Activated T-cell treated with anti-CD3 and anti-CD28 coated beads, Interleukin-2, amount 50 U/mL, for 72 hours (primary cell): ENCODE measurements at regions not wholly inside any gene's neighbourhood (a gene's known extent, or its start where the extent isn't known, plus 50 kb on each side); places are given as distances from the start of the nearest gene placed in this dataset.
"Not testable (repeated sequence)": the region's sequence is repeated elsewhere in the genome, so short reads cannot be mapped to it uniquely, and the experiment has no call there.

ENCODE experiments used
- ATAC-seq, 2 donors: fragments of 150-1000 bp; cut with Tn5 transposase; replicated peaks in 1 of 2; 2 replicates each; pipeline ENCODE4 v1.10.0; 2021; ENCODE audit warnings: moderate library complexity in 2 of 2, mild to moderate bottlenecking in 1 of 2
- DNase-seq, 2 donors: peaks; one replicate each; pipeline ENCODE4 v3.0.0; 2021 to 2022; ENCODE audit warnings: mixed read lengths in 1 of 2
- H3K27ac Mint-ChIP-seq: one replicate; pipeline ENCODE4 v1.8.0; 2022; ENCODE audit warnings: mild to moderate bottlenecking, moderate library complexity, mixed read lengths
- H3K27me3 Mint-ChIP-seq: one replicate; pipeline ENCODE4 v1.8.0; 2022; ENCODE audit warnings: low read depth, mixed read lengths
- H3K36me3 Mint-ChIP-seq, 2 donors: one replicate each; pipeline ENCODE4 v1.8.0; 2022; ENCODE audit warnings: mixed read lengths in 2 of 2, mild to moderate bottlenecking in 1 of 2; ENCODE audit not compliant: insufficient read depth in 2 of 2
- H3K4me1 Mint-ChIP-seq: one replicate; pipeline ENCODE4 v1.8.0; 2022; ENCODE audit warnings: low read depth, mixed read lengths
- H3K4me3 Mint-ChIP-seq, 2 donors: one replicate each; pipeline ENCODE4 v1.8.0; 2022; ENCODE audit warnings: mild to moderate bottlenecking in 2 of 2, mixed read lengths in 2 of 2, moderate library complexity in 2 of 2
- H3K9me3 Mint-ChIP-seq, 2 donors: one replicate each; pipeline ENCODE4 v1.8.0; 2022; ENCODE audit warnings: mixed read lengths in 2 of 2

- H3K9me3 Mint-ChIP-seq = no peaks in the 10 kb centered on the region
- H3K4me1 Mint-ChIP-seq = no peaks in the 10 kb centered on the region
- no peak overlapping the region for H3K4me3 Mint-ChIP-seq
- no peaks in the 10 kb centered on the region for H3K27me3 Mint-ChIP-seq
- no peak overlapping the region for H3K27ac Mint-ChIP-seq
- no peak for ATAC-seq
- no peaks in the 10 kb centered on the region for H3K36me3 Mint-ChIP-seq
- DNase-seq = peak; percentile 5 to 6
These were observed 236.3 kb downstream of the MEX3B start for GRCh38 chr15:81809543-81809942.

- H3K4me3 Mint-ChIP-seq = no peak overlapping the region
- ATAC-seq = no peak
- no peaks in the 10 kb centered on the region for H3K9me3 Mint-ChIP-seq
These were observed 238.0 kb downstream of the MEX3B start for GRCh38 chr15:81807806-81808205.

GRCh38 chr15:81807186-81807585 is 238.6 kb downstream of the MEX3B start:
- ATAC-seq (no peak), DNase-seq (no peak)
- no peaks in the 10 kb centered on the region for H3K27me3 Mint-ChIP-seq
- H3K9me3 Mint-ChIP-seq = no peaks in the 10 kb centered on the region
- no peak overlapping the region for H3K27ac Mint-ChIP-seq
- no peaks in the 10 kb centered on the region for H3K36me3 Mint-ChIP-seq
- H3K4me3 Mint-ChIP-seq = no peak overlapping the region
- no peaks in the 10 kb centered on the region for H3K4me1 Mint-ChIP-seq

More at GRCh38 chr15:81807806-81808205, 238.0 kb downstream of the MEX3B start:
- Mint-ChIP-seq H3K4me1 (no peaks in the 10 kb centered on the region), H3K36me3 (no peaks in the 10 kb centered on the region), H3K27me3 (no peaks in the 10 kb centered on the region), H3K27ac (no peak overlapping the region)
- DNase-seq = no peak

- Mint-ChIP-seq H3K27me3 (no peaks in the 10 kb centered on the region), H3K36me3 (no peaks in the 10 kb centered on the region), H3K9me3 (no peaks in the 10 kb centered on the region), H3K4me3 (no peak overlapping the region), H3K4me1 (no peaks in the 10 kb centered on the region), H3K27ac (no peak overlapping the region)
- DNase-seq (no peak), ATAC-seq (no peak)
These were observed 249.9 kb downstream of the MEX3B start for GRCh38 chr15:81795899-81796298.

- ATAC-seq (no peak), DNase-seq (no peak)
- Mint-ChIP-seq H3K27me3 (peaks cover 7% of the 10 kb centered on the region), H3K4me3 (no peak overlapping the region), H3K27ac (no peak overlapping the region), H3K9me3 (no peaks in the 10 kb centered on the region), H3K36me3 (no peaks in the 10 kb centered on the region), H3K4me1 (no peaks in the 10 kb centered on the region)
These were observed 253.2 kb downstream of the MEX3B start for GRCh38 chr15:81792646-81793045.

- DNase-seq, H3K36me3 Mint-ChIP-seq, H3K4me1 Mint-ChIP-seq, ATAC-seq, H3K9me3 Mint-ChIP-seq, H3K27ac Mint-ChIP-seq, H3K4me3 Mint-ChIP-seq: not testable (repeated sequence)
- peaks cover 11% of the 10 kb centered on the region for H3K27me3 Mint-ChIP-seq
These were observed 254.5 kb downstream of the MEX3B start for GRCh38 chr15:81791322-81791721.

GRCh38 chr15:81789403-81789802 is 256.4 kb downstream of the MEX3B start:
- Mint-ChIP-seq H3K4me1 (no peaks in the 10 kb centered on the region), H3K36me3 (no peaks in the 10 kb centered on the region), H3K27me3 (peaks cover 15% of the 10 kb centered on the region), H3K4me3 (no peak overlapping the region), H3K9me3 (no peaks in the 10 kb centered on the region), H3K27ac (no peak overlapping the region)
- no peak for DNase-seq
- ATAC-seq = no peak

- DNase-seq = no peak
- Mint-ChIP-seq H3K4me1 (no peaks in the 10 kb centered on the region), H3K9me3 (no peaks in the 10 kb centered on the region)
These were observed 259.0 kb downstream of the MEX3B start for GRCh38 chr15:81786776-81787175.

GRCh38 chr15:81785679-81786078 is 260.1 kb downstream of the MEX3B start:
- ATAC-seq (no peak), DNase-seq (no peak)
- no peak overlapping the region for H3K4me3 Mint-ChIP-seq
- peaks cover 15% of the 10 kb centered on the region for H3K27me3 Mint-ChIP-seq
- no peak overlapping the region for H3K27ac Mint-ChIP-seq
- no peaks in the 10 kb centered on the region for H3K36me3 Mint-ChIP-seq
- no peaks in the 10 kb centered on the region for H3K9me3 Mint-ChIP-seq
- H3K4me1 Mint-ChIP-seq = no peaks in the 10 kb centered on the region

More at GRCh38 chr15:81786776-81787175, 259.0 kb downstream of the MEX3B start:
- Mint-ChIP-seq H3K4me3 (no peak overlapping the region), H3K36me3 (no peaks in the 10 kb centered on the region), H3K27me3 (peaks cover 15% of the 10 kb centered on the region), H3K27ac (no peak overlapping the region)
- ATAC-seq = no peak

- H3K27me3 Mint-ChIP-seq = peaks cover 15% of the 10 kb centered on the region
- no peaks in the 10 kb centered on the region for H3K36me3 Mint-ChIP-seq
- ATAC-seq (no peak), DNase-seq (no peak)
- H3K4me1 Mint-ChIP-seq = no peaks in the 10 kb centered on the region
- H3K4me3 Mint-ChIP-seq = no peak overlapping the region
- no peak overlapping the region for H3K27ac Mint-ChIP-seq
- H3K9me3 Mint-ChIP-seq = no peaks in the 10 kb centered on the region
These were observed 260.6 kb downstream of the MEX3B start for GRCh38 chr15:81785181-81785580.

- Mint-ChIP-seq H3K4me3 (no peak overlapping the region), H3K36me3 (no peaks in the 10 kb centered on the region)
These were observed 261.1 kb downstream of the MEX3B start for GRCh38 chr15:81784751-81785150.

GRCh38 chr15:81783586-81783985 is 262.2 kb downstream of the MEX3B start:
- Mint-ChIP-seq H3K4me1 (no peaks in the 10 kb centered on the region), H3K9me3 (no peaks in the 10 kb centered on the region), H3K4me3 (no peak overlapping the region), H3K27ac (no peak overlapping the region), H3K27me3 (peaks cover 8% of the 10 kb centered on the region), H3K36me3 (no peaks in the 10 kb centered on the region)
- no peak for DNase-seq
- no peak for ATAC-seq

More at GRCh38 chr15:81784751-81785150, 261.1 kb downstream of the MEX3B start:
- H3K9me3 Mint-ChIP-seq = no peaks in the 10 kb centered on the region
- H3K27ac Mint-ChIP-seq = no peak overlapping the region
- peaks cover 14% of the 10 kb centered on the region for H3K27me3 Mint-ChIP-seq
- H3K4me1 Mint-ChIP-seq = no peaks in the 10 kb centered on the region
- ATAC-seq (no peak), DNase-seq (no peak)

- H3K4me3 Mint-ChIP-seq = no peak overlapping the region
- no peak for ATAC-seq
- no peak overlapping the region for H3K27ac Mint-ChIP-seq
- H3K36me3 Mint-ChIP-seq = no peaks in the 10 kb centered on the region
- no peaks in the 10 kb centered on the region for H3K4me1 Mint-ChIP-seq
- no peak for DNase-seq
- no peaks in the 10 kb centered on the region for H3K9me3 Mint-ChIP-seq
- H3K27me3 Mint-ChIP-seq = peaks cover 8% of the 10 kb centered on the region
These were observed 262.7 kb downstream of the MEX3B start for GRCh38 chr15:81783076-81783475.

- no peaks in the 10 kb centered on the region for H3K36me3 Mint-ChIP-seq
- no peak overlapping the region for H3K4me3 Mint-ChIP-seq
- H3K9me3 Mint-ChIP-seq = no peaks in the 10 kb centered on the region
- ATAC-seq = no peak
- peaks cover 4% of the 10 kb centered on the region for H3K27me3 Mint-ChIP-seq
- no peaks in the 10 kb centered on the region for H3K4me1 Mint-ChIP-seq
- DNase-seq = no peak
- H3K27ac Mint-ChIP-seq = no peak overlapping the region
These were observed 264.4 kb downstream of the MEX3B start for GRCh38 chr15:81781395-81781794.
